ENCODE measurements at regions not wholly inside any gene's neighbourhood (a gene's known extent, or its start where the extent isn't known, plus 50 kb on each side); places are given as distances from the start of the nearest gene placed in this dataset.

- WGBS, result 49% methylated on average over 4 of the region's 4 CpGs
- Histone ChIP-seq H3K36me3 (no peaks in the 10 kb centered on the region), H3K4me3 (no peak overlapping the region), H3K27me3 (replicated peaks; ENCODE audit: insufficient read depth) (no peaks in the 10 kb centered on the region), H3K9me3 (no peaks in the 10 kb centered on the region), H3K27ac (no peak overlapping the region), H3K4me1 (replicated peaks) (no peaks in the 10 kb centered on the region)
- TF ChIP-seq POLR2A (IDR thresholded peaks at IDR 0.05), result no peak
- no peak for TF ChIP-seq CTCF (IDR thresholded peaks at IDR 0.05)
- no peak for TF ChIP-seq POLR2AphosphoS5 (IDR thresholded peaks at IDR 0.05)
- DNase-seq (ENCODE audit: low spot score), result no peak
- intact Hi-C loops (cut with DNase I), result no loop called here
Observed at GRCh38 chr9:14526504-14526903, 166.7 kb downstream of the ZDHHC21 start.

- no peak for TF ChIP-seq POLR2A (IDR thresholded peaks at IDR 0.05)
- no peak for TF ChIP-seq CTCF (IDR thresholded peaks at IDR 0.05)
- no peak for TF ChIP-seq POLR2AphosphoS5 (IDR thresholded peaks at IDR 0.05)
- 79% methylated on average over 6 of the region's 6 CpGs for WGBS
- intact Hi-C loops (cut with DNase I), result no loop called here
Observed at GRCh38 chr9:14525856-14526255, 167.4 kb downstream of the ZDHHC21 start.

DNA sequence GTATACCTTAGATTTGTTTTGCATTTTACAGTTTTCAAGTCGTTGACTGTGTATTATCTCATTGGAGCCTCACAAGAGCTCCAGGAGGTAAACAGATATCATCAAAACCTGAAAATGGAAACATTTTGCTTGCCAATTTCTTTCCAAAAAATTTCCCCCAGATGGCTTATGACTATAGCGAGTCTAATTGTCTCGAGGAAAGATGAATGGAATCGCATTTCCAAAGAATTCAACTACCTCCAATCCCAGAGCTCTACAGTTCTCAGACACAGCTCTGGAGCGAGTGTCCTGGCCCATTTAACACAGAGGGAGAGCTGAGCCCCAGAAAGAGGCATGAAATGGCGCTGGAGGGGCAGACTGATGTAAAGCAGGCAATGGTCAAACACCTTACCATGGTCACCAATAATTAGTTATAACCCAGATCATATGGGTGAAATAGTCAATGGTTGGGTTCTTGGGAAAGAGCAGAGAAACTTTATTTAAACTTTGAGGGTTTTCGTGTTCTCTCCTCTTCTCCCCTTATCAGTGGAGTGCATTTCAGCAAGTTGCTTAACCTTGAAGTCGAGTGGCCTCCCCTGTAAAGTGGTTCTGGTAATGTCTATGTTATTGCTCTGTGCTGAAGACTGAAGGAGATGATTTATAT, 168.2 kb downstream of the ZDHHC21 start:
- no peaks in the 10 kb centered on the region for H3K27me3 ChIP-seq (replicated peaks; ENCODE audit: insufficient read depth)
- H3K4me1 ChIP-seq (replicated peaks), result no peaks in the 10 kb centered on the region
- no peaks in the 10 kb centered on the region for H3K9me3 ChIP-seq
- H3K4me3 ChIP-seq, result no peak overlapping the region
- intact Hi-C loops (cut with DNase I), result no loop called here
- DNase-seq (ENCODE audit: low spot score), result no peak
- H3K36me3 ChIP-seq, result no peaks in the 10 kb centered on the region
- no peak overlapping the region for H3K27ac ChIP-seq
- TF ChIP-seq POLR2A (IDR thresholded peaks at IDR 0.05) (no peak), POLR2AphosphoS5 (IDR thresholded peaks at IDR 0.05) (no peak), CTCF (IDR thresholded peaks at IDR 0.05) (no peak)
- WGBS, result 86% methylated on average over 8 of the region's 8 CpGs

More at GRCh38 chr9:14525856-14526255, 167.4 kb downstream of the ZDHHC21 start:
- Histone ChIP-seq H3K4me1 (replicated peaks) (no peaks in the 10 kb centered on the region), H3K9me3 (no peaks in the 10 kb centered on the region), H3K27me3 (replicated peaks; ENCODE audit: insufficient read depth) (no peaks in the 10 kb centered on the region), H3K27ac (no peak overlapping the region), H3K36me3 (no peaks in the 10 kb centered on the region), H3K4me3 (no peak overlapping the region)
- DNase-seq (ENCODE audit: low spot score), result no peak

GRCh38 chr9:14523545-14523944, 169.7 kb downstream of the ZDHHC21 start:
- no peaks in the 10 kb centered on the region for H3K4me1 ChIP-seq (replicated peaks)
- H3K4me3 ChIP-seq, result no peak overlapping the region
- H3K36me3 ChIP-seq, result no peaks in the 10 kb centered on the region
- TF ChIP-seq POLR2AphosphoS5 (IDR thresholded peaks at IDR 0.05) (no peak), CTCF (IDR thresholded peaks at IDR 0.05) (no peak), POLR2A (IDR thresholded peaks at IDR 0.05) (no peak)
- no peak for DNase-seq (ENCODE audit: low spot score)
- H3K27me3 ChIP-seq (replicated peaks; ENCODE audit: insufficient read depth), result no peaks in the 10 kb centered on the region
- H3K9me3 ChIP-seq, result no peaks in the 10 kb centered on the region
- H3K27ac ChIP-seq, result no peak overlapping the region
- WGBS, result 96% methylated on average over 6 of the region's 6 CpGs
- intact Hi-C loops (cut with DNase I), result no loop called here

DNA sequence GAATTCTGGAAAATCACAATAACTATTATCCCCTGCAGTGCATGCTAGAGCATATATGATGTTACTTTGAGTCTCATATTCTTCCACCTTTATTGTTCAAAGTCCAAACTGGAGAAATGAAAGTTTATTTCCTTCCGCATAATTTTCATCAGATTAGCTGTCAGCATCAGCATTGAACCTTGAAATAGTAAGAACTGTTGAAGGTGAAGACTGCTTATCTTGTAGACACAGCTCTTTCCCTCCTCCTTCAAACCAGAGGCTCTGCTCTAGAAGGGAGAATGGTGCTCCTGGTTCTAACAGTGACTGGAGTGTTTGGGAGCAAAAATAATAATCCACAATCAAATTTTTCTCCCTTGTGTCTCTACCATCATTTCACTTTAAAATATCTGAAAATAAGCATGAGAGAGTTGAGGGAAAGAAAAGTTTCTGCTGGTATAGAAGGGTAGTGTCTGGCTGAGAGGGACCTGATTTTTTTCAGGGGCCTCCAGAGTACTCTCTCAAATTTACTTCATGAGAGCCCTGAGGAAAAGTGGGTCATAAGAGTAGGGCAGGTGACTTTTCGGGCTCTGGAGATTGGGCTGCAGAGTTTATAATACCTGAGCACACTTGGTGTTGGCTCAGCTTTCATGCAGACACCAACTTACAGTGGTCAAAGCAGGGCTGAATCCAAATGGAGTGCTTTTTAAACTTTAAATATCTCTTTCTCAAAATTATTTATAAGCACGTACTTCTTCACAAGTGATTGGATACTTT, 170.4 kb downstream of the ZDHHC21 start:
- Histone ChIP-seq H3K9me3 (no peaks in the 10 kb centered on the region), H3K4me3 (no peak overlapping the region), H3K27ac (no peak overlapping the region), H3K36me3 (no peaks in the 10 kb centered on the region), H3K4me1 (replicated peaks) (no peaks in the 10 kb centered on the region), H3K27me3 (replicated peaks; ENCODE audit: insufficient read depth) (no peaks in the 10 kb centered on the region)
- WGBS, result 96% methylated on average over 3 of the region's 3 CpGs
- intact Hi-C loops (cut with DNase I), result no loop called here
- DNase-seq (ENCODE audit: low spot score), result no peak
- TF ChIP-seq POLR2A (IDR thresholded peaks at IDR 0.05) (no peak), POLR2AphosphoS5 (IDR thresholded peaks at IDR 0.05) (no peak), CTCF (IDR thresholded peaks at IDR 0.05) (no peak)
